CD4-positive, CD25-positive, alpha-beta regulatory T cell (primary cell): ENCODE measurements at regions not wholly inside any gene's neighbourhood (a gene's known extent, or its start where the extent isn't known, plus 50 kb on each side); places are given as distances from the start of the nearest gene placed in this dataset.

ENCODE experiments used
- ATAC-seq, 2 donors: fragments of 150-1000 bp; cut with Tn5 transposase; one replicate each; pipeline ENCODE4 v1.10.0; 2021; ENCODE audit warnings: low read depth in 2 of 2, moderate number of reproducible peaks in 2 of 2, moderate library complexity in 1 of 2
- DNase-seq, 3 donors: peaks; one replicate each; pipeline versions ENCODE4 v3.0.0 to v3.0.0-alpha.2; 2012 to 2022; ENCODE audit warnings: mixed read lengths in 1 of 3
- H3K27ac ChIP-seq: one replicate; pipeline ENCODE4 v1.7.0; 2013; ENCODE audit warnings: mild to moderate bottlenecking, low read length; ENCODE audit not compliant: insufficient read depth, poor library complexity, severe bottlenecking
- H3K27me3 ChIP-seq: one replicate; pipeline ENCODE4 v1.7.0; 2013; ENCODE audit warnings: low read length; ENCODE audit not compliant: control insufficient read depth, insufficient read depth
- H3K36me3 ChIP-seq: one replicate; pipeline ENCODE4 v1.7.0; 2013; ENCODE audit warnings: mild to moderate bottlenecking, low read length, moderate library complexity; ENCODE audit not compliant: control insufficient read depth, insufficient read depth
- H3K4me1 ChIP-seq: 2 replicates; pipeline ENCODE4 v1.7.0; 2013; ENCODE audit warnings: mild to moderate bottlenecking, low read length; ENCODE audit not compliant: insufficient read depth, control insufficient read depth, poor library complexity, severe bottlenecking
- H3K4me3 ChIP-seq: one replicate; pipeline ENCODE4 v1.7.0; 2013; ENCODE audit warnings: low read depth, mild to moderate bottlenecking, low read length, moderate library complexity
- H3K9me3 ChIP-seq, 2 experiments: 1 replicate in 1 of 2; 2 replicates in 1 of 2; pipeline ENCODE4 v1.7.0; 2013; ENCODE audit warnings: low read length in 2 of 2, mild to moderate bottlenecking in 1 of 2, moderate library complexity in 1 of 2; ENCODE audit not compliant: control insufficient read depth in 2 of 2
- H3K27ac Mint-ChIP-seq, 3 donors: one replicate each; pipeline ENCODE4 v1.8.0; 2020 to 2022; ENCODE audit warnings: mild to moderate bottlenecking in 3 of 3, mixed read lengths in 3 of 3, moderate library complexity in 2 of 3
- H3K27me3 Mint-ChIP-seq: one replicate; pipeline ENCODE4 v1.8.0; 2022; ENCODE audit warnings: mild to moderate bottlenecking, mixed read lengths
- H3K36me3 Mint-ChIP-seq: one replicate; pipeline ENCODE4 v1.8.0; 2020; ENCODE audit warnings: mixed read lengths
- H3K4me1 Mint-ChIP-seq, 4 donors: one replicate each; pipeline ENCODE4 v1.8.0; 2020 to 2022; ENCODE audit warnings: mixed read lengths in 4 of 4, mild to moderate bottlenecking in 1 of 4
- H3K4me3 Mint-ChIP-seq, 4 donors: one replicate each; pipeline ENCODE4 v1.8.0; 2020 to 2022; ENCODE audit warnings: mild to moderate bottlenecking in 4 of 4, mixed read lengths in 4 of 4, moderate library complexity in 3 of 4
- H3K9me3 Mint-ChIP-seq, 7 donors: one replicate each; pipeline ENCODE4 v1.8.0; 2020 to 2022; ENCODE audit warnings: mixed read lengths in 7 of 7, mild to moderate bottlenecking in 3 of 7, moderate library complexity in 2 of 7

GRCh38 chr2:37779139-37779538, 107.7 kb upstream of the CDC42EP3 start:
- no peaks in the 10 kb centered on the region for H3K27me3 ChIP-seq
- DNase-seq, result no peak

GRCh38 chr2:37779611-37780386, 108.4 kb upstream of the CDC42EP3 start:
- Histone ChIP-seq H3K4me1 (no peaks in the 10 kb centered on the region), H3K9me3 (no peaks in the 10 kb centered on the region), H3K27me3 (no peaks in the 10 kb centered on the region), H3K36me3 (no peaks in the 10 kb centered on the region), H3K27ac (no peak overlapping the region), H3K4me3 (no peak overlapping the region)
- Mint-ChIP-seq H3K27ac (no peak overlapping the region), H3K4me3 (no peak overlapping the region), H3K9me3 (peaks cover 0 to 6% (median 0%) of the 10 kb centered on the region in 7 donors), H3K4me1 (no peaks in the 10 kb centered on the region), H3K27me3 (peaks cover 4% of the 10 kb centered on the region), H3K36me3 (no peaks in the 10 kb centered on the region)
- no peak for ATAC-seq
- DNase-seq, result no peak

More at GRCh38 chr2:37779139-37779538, 107.7 kb upstream of the CDC42EP3 start:
- Mint-ChIP-seq H3K4me3 (no peak overlapping the region), H3K36me3 (no peaks in the 10 kb centered on the region), H3K9me3 (peaks cover 0 to 6% (median 3%) of the 10 kb centered on the region in 7 donors), H3K4me1 (no peaks in the 10 kb centered on the region), H3K27ac (no peak overlapping the region), H3K27me3 (peaks cover 8% of the 10 kb centered on the region)
- no peak for ATAC-seq
- H3K4me1 ChIP-seq, result no peaks in the 10 kb centered on the region
- no peaks in the 10 kb centered on the region for H3K36me3 ChIP-seq
- H3K9me3 ChIP-seq, result peaks cover 0 to 3% of the 10 kb centered on the region in 2 experiments
- no peak overlapping the region for H3K4me3 ChIP-seq
- H3K27ac ChIP-seq, result no peak overlapping the region

GRCh38 chr2:37780387-37780676, 108.9 kb upstream of the CDC42EP3 start:
- Histone ChIP-seq H3K36me3 (no peaks in the 10 kb centered on the region), H3K27me3 (no peaks in the 10 kb centered on the region), H3K4me1 (no peaks in the 10 kb centered on the region), H3K4me3 (no peak overlapping the region), H3K9me3 (no peaks in the 10 kb centered on the region), H3K27ac (no peak overlapping the region)
- no peaks in the 10 kb centered on the region for H3K4me1 Mint-ChIP-seq
- peaks cover 6% of the 10 kb centered on the region for H3K27me3 Mint-ChIP-seq
- DNase-seq (no peak), ATAC-seq (no peak)
- no peak overlapping the region for H3K27ac Mint-ChIP-seq
- no peaks in the 10 kb centered on the region for H3K36me3 Mint-ChIP-seq
- H3K4me3 Mint-ChIP-seq, result no peak overlapping the region
- H3K9me3 Mint-ChIP-seq, result peaks cover 0 to 3% (median 0%) of the 10 kb centered on the region in 7 donors

- ATAC-seq (no peak), DNase-seq (no peak)
- no peaks in the 10 kb centered on the region for H3K36me3 Mint-ChIP-seq
- no peaks in the 10 kb centered on the region for H3K4me1 Mint-ChIP-seq
- no peak overlapping the region for H3K4me3 ChIP-seq
- no peaks in the 10 kb centered on the region for H3K27me3 ChIP-seq
- H3K4me3 Mint-ChIP-seq, result no peak overlapping the region
- H3K9me3 Mint-ChIP-seq, result peaks cover 0 to 2% (median 0%) of the 10 kb centered on the region in 7 donors
- H3K4me1 ChIP-seq, result no peaks in the 10 kb centered on the region
- peaks cover 9% of the 10 kb centered on the region for H3K27me3 Mint-ChIP-seq
- H3K9me3 ChIP-seq, result no peaks in the 10 kb centered on the region
- no peak overlapping the region for H3K27ac Mint-ChIP-seq
- no peaks in the 10 kb centered on the region for H3K36me3 ChIP-seq
- H3K27ac ChIP-seq, result no peak overlapping the region
These were observed 109.6 kb upstream of the CDC42EP3 start for GRCh38 chr2:37781028-37781427.

GRCh38 chr2:37782155-37782673, 110.8 kb upstream of the CDC42EP3 start:
- no peak for DNase-seq
- H3K27me3 ChIP-seq, result no peaks in the 10 kb centered on the region
- peaks cover 0 to 4% of the 10 kb centered on the region in 2 experiments for H3K9me3 ChIP-seq
- no peaks in the 10 kb centered on the region for H3K4me1 ChIP-seq
- Mint-ChIP-seq H3K36me3 (no peaks in the 10 kb centered on the region), H3K4me1 (no peaks in the 10 kb centered on the region), H3K4me3 (no peak overlapping the region), H3K9me3 (peaks cover 0 to 5% (median 2%) of the 10 kb centered on the region in 7 donors), H3K27ac (no peak overlapping the region), H3K27me3 (peaks cover 9% of the 10 kb centered on the region)
- no peak overlapping the region for H3K4me3 ChIP-seq
- H3K27ac ChIP-seq, result no peak overlapping the region
- no peaks in the 10 kb centered on the region for H3K36me3 ChIP-seq
- no peak for ATAC-seq

GRCh38 chr2:37782721-37783371, 111.4 kb upstream of the CDC42EP3 start:
- peaks cover 4 to 5% of the 10 kb centered on the region in 2 experiments for H3K9me3 ChIP-seq
- H3K36me3 ChIP-seq, result no peaks in the 10 kb centered on the region
- no peak for ATAC-seq
- H3K4me3 ChIP-seq, result no peak overlapping the region
- no peaks in the 10 kb centered on the region for H3K27me3 ChIP-seq
- Mint-ChIP-seq H3K9me3 (peaks cover 2 to 9% (median 5%) of the 10 kb centered on the region in 7 donors), H3K4me3 (no peak overlapping the region), H3K27ac (no peak overlapping the region), H3K27me3 (peaks cover 9% of the 10 kb centered on the region), H3K4me1 (no peaks in the 10 kb centered on the region), H3K36me3 (no peaks in the 10 kb centered on the region)
- H3K27ac ChIP-seq, result no peak overlapping the region
- DNase-seq, result no peak
- no peaks in the 10 kb centered on the region for H3K4me1 ChIP-seq

GRCh38 chr2:37783545-37783944, 112.1 kb upstream of the CDC42EP3 start:
- no peaks in the 10 kb centered on the region for H3K36me3 Mint-ChIP-seq

More at GRCh38 chr2:37783545-37783944, 112.1 kb upstream of the CDC42EP3 start:
- Histone ChIP-seq H3K27ac (no peak overlapping the region), H3K27me3 (peaks cover 2% of the 10 kb centered on the region), H3K9me3 (peaks cover 10 to 11% of the 10 kb centered on the region in 2 experiments), H3K4me3 (no peak overlapping the region), H3K36me3 (no peaks in the 10 kb centered on the region), H3K4me1 (no peaks in the 10 kb centered on the region)
- DNase-seq (no peak), ATAC-seq (no peak)
- H3K4me1 Mint-ChIP-seq, result no peaks in the 10 kb centered on the region
- H3K4me3 Mint-ChIP-seq, result no peak overlapping the region
- H3K27ac Mint-ChIP-seq, result no peak overlapping the region
- H3K27me3 Mint-ChIP-seq, result peaks cover 9% of the 10 kb centered on the region
- H3K9me3 Mint-ChIP-seq, result peaks cover 4 to 14% (median 6%) of the 10 kb centered on the region in 7 donors
